ENCODE measurements at regions not wholly inside any gene's neighbourhood (a gene's known extent, or its start where the extent isn't known, plus 50 kb on each side); places are given as distances from the start of the nearest gene placed in this dataset.
A peak's percentile ranks its signal among the peaks of the same experiment; 100 is the strongest.
"Not testable (repeated sequence)": the region's sequence is repeated elsewhere in the genome, so short reads cannot be mapped to it uniquely, and the experiment has no call there.

- TF ChIP-seq, protein P1, sequence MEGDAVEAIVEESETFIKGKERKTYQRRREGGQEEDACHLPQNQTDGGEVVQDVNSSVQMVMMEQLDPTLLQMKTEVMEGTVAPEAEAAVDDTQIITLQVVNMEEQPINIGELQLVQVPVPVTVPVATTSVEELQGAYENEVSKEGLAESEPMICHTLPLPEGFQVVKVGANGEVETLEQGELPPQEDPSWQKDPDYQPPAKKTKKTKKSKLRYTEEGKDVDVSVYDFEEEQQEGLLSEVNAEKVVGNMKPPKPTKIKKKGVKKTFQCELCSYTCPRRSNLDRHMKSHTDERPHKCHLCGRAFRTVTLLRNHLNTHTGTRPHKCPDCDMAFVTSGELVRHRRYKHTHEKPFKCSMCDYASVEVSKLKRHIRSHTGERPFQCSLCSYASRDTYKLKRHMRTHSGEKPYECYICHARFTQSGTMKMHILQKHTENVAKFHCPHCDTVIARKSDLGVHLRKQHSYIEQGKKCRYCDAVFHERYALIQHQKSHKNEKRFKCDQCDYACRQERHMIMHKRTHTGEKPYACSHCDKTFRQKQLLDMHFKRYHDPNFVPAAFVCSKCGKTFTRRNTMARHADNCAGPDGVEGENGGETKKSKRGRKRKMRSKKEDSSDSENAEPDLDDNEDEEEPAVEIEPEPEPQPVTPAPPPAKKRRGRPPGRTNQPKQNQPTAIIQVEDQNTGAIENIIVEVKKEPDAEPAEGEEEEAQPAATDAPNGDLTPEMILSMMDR (IDR thresholded peaks at IDR 0.05): no peak
- Histone ChIP-seq H3K27ac (no peak overlapping the region), H3K36me3 (no peaks in the 10 kb centered on the region), H3K27me3 (no peaks in the 10 kb centered on the region), H3K4me3 (no peak overlapping the region), H3K4me1 (no peaks in the 10 kb centered on the region), H3K9me3 (peaks cover 0 to 15% of the 10 kb centered on the region in 2 donors)
- no peak for DNase-seq
- intact Hi-C loops (cut with DNase I): no loop called here
- ATAC-seq: no peak
Observed at GRCh38 chr1:90349510-90349909, 354.6 kb downstream of the ZNF326 start.

- no peaks in the 10 kb centered on the region for H3K27me3 ChIP-seq
- H3K36me3 ChIP-seq: no peaks in the 10 kb centered on the region
- no peak overlapping the region for H3K4me3 ChIP-seq
- no peaks in the 10 kb centered on the region for H3K4me1 ChIP-seq
- no peak overlapping the region for H3K27ac ChIP-seq
- DNase-seq (no peak), ATAC-seq (no peak)
- TF ChIP-seq, protein P1 (IDR thresholded peaks at IDR 0.05): no peak
- H3K9me3 ChIP-seq: peaks cover 0 to 15% of the 10 kb centered on the region in 2 donors
- intact Hi-C loops (cut with DNase I): no loop called here
Observed at GRCh38 chr1:90348934-90349333, 354.0 kb downstream of the ZNF326 start.

DNA sequence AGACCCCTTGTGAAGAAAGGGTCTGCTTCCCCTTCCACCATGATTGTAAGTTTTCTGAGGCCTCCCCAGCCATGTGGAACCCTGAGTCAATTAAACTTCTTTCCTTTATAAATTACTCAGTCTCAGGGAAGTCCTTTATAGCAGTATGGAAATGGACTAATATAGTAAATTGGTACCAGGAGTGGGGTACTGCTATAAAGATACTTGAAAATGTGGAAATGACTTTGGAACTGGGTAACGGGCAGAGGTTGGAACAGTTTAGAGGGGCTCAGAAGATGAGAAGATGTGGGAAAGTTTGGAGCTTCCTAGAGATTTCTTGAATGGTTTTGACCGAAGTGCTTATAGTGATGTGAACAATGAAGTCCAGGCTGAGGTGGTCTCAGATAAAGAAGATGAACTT lies 353.5 kb downstream of the ZNF326 start:
- H3K9me3 ChIP-seq: peaks cover 0 to 15% of the 10 kb centered on the region in 2 donors
- H3K4me1 ChIP-seq; H3K4me3 ChIP-seq; H3K27ac ChIP-seq; H3K36me3 ChIP-seq; H3K27me3 ChIP-seq; ATAC-seq; intact Hi-C loops (cut with DNase I); DNase-seq: not testable (repeated sequence)

DNA sequence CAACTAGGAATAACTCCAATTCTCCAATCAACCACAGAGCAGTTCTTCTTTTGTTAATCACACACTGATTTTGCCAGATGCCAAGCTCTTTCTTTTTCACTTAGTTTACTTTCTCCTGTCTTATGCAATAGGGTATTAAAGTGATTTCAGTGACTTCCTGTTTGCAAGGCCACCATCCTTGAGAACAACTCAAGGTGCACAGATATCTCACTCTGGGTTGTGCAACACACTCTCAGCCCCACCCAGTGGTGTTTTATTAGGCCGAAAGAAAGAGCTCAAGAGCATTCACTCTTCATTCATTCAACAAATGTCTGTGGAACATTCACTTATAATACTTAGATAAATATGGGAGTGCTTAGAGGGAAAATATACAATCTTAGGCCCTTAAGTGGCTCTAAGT lies 352.5 kb downstream of the ZNF326 start:
- Histone ChIP-seq H3K36me3 (no peaks in the 10 kb centered on the region), H3K4me1 (no peaks in the 10 kb centered on the region), H3K27ac (no peak overlapping the region), H3K9me3 (peaks cover 0 to 15% of the 10 kb centered on the region in 2 donors), H3K4me3 (no peak overlapping the region), H3K27me3 (no peaks in the 10 kb centered on the region)
- DNase-seq (peak in 2 of 4 donors; percentile 35 to 68), ATAC-seq (peak; percentile 91)
- intact Hi-C loops (cut with DNase I): no loop called here
- TF ChIP-seq, protein P1 (IDR thresholded peaks at IDR 0.05): no peak

DNA sequence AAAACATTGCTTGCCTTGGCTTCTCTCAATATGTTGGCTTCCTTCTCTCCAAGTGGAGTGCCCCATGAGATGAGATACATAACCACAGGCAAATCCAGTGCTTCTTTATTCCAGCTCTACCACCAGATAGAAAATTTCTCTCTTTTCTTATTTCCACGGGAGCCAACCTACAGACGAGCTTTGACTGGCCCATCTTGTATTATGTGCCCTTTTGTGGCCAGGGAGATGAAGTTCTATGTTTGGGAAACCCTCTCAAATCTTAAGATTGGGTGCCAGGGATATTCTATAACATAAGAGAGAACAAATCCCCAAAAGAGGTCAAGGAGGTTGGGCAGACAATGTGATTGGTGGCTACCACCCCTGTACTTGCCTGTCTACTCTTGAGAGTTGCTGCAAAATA lies 351.8 kb downstream of the ZNF326 start:
- DNase-seq: no peak

GRCh38 chr1:90346349-90346748 lies 351.4 kb downstream of the ZNF326 start:
- no peak overlapping the region for H3K4me3 ChIP-seq
- intact Hi-C loops (cut with DNase I): no loop called here
- H3K4me1 ChIP-seq: no peaks in the 10 kb centered on the region
- no peaks in the 10 kb centered on the region for H3K27me3 ChIP-seq
- peaks cover 0 to 15% of the 10 kb centered on the region in 2 donors for H3K9me3 ChIP-seq
- no peak for DNase-seq
- TF ChIP-seq, protein P1 (IDR thresholded peaks at IDR 0.05): no peak
- no peak for ATAC-seq
- H3K27ac ChIP-seq: no peak overlapping the region
- no peaks in the 10 kb centered on the region for H3K36me3 ChIP-seq

More for the DNA sequence above, 351.8 kb downstream of the ZNF326 start:
- Histone ChIP-seq H3K27ac (no peak overlapping the region), H3K36me3 (no peaks in the 10 kb centered on the region), H3K9me3 (peaks cover 0 to 15% of the 10 kb centered on the region in 2 donors), H3K4me1 (no peaks in the 10 kb centered on the region), H3K27me3 (no peaks in the 10 kb centered on the region), H3K4me3 (no peak overlapping the region)
- no peak for ATAC-seq
- intact Hi-C loops (cut with DNase I): no loop called here
- TF ChIP-seq, protein P1 (IDR thresholded peaks at IDR 0.05): no peak

Measured in left lung (tissue), 4 donors.